ENCODE measurements at regions not wholly inside any gene's neighbourhood (a gene's known extent, or its start where the extent isn't known, plus 50 kb on each side); places are given as distances from the start of the nearest gene placed in this dataset.

- TF ChIP-seq POLR2AphosphoS5 (IDR thresholded peaks at IDR 0.05) (no peak), CTCF (IDR thresholded peaks at IDR 0.05) (no peak), POLR2A (IDR thresholded peaks at IDR 0.05) (no peak), EP300 (IDR thresholded peaks at IDR 0.05) (no peak)
These were observed 968.8 kb downstream of the BRD1 start for GRCh38 chr22:48858856-48859255.
